ENCODE measurements at regions not wholly inside any gene's neighbourhood (a gene's known extent, or its start where the extent isn't known, plus 50 kb on each side); places are given as distances from the start of the nearest gene placed in this dataset.

DNA sequence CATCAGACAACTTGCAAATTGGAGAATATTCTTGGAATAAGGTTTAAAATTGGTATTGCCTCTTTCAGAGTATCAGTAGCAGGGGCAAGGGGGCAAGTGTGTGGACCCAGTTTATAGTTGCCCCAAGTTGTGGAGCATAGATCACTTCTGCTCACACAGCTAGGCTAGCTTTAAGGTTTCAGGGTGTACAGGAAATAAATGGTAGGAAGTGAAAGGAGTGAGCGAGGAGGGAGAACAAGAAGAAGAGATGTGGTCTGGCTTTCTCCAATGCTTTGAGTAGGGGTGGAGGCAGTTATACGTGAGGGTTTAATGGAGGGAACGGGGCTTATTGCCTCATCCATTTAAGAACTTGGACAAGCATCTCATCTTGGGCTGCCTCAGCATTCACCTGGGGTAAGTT is 290.0 kb upstream of the CFAP20DC start:
- TF ChIP-seq, protein P1, sequence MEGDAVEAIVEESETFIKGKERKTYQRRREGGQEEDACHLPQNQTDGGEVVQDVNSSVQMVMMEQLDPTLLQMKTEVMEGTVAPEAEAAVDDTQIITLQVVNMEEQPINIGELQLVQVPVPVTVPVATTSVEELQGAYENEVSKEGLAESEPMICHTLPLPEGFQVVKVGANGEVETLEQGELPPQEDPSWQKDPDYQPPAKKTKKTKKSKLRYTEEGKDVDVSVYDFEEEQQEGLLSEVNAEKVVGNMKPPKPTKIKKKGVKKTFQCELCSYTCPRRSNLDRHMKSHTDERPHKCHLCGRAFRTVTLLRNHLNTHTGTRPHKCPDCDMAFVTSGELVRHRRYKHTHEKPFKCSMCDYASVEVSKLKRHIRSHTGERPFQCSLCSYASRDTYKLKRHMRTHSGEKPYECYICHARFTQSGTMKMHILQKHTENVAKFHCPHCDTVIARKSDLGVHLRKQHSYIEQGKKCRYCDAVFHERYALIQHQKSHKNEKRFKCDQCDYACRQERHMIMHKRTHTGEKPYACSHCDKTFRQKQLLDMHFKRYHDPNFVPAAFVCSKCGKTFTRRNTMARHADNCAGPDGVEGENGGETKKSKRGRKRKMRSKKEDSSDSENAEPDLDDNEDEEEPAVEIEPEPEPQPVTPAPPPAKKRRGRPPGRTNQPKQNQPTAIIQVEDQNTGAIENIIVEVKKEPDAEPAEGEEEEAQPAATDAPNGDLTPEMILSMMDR (IDR thresholded peaks at IDR 0.05; ENCODE audit: poor library complexity, severe bottlenecking), result no peak
- TF ChIP-seq RAD21 (conservative IDR thresholded peaks at IDR 0.05), result no peak

Data from neural cell (in vitro differentiated cells).